Ureter (tissue), 1 donor: ENCODE measurements at regions not wholly inside any gene's neighbourhood (a gene's known extent, or its start where the extent isn't known, plus 50 kb on each side); places are given as distances from the start of the nearest gene placed in this dataset.
A peak's percentile ranks its signal among the peaks of the same experiment; 100 is the strongest.
"Not testable (repeated sequence)": the region's sequence is repeated elsewhere in the genome, so short reads cannot be mapped to it uniquely, and the experiment has no call there.

Source experiments
- DNase-seq: peaks from one replicate; pipeline ENCODE4 v3.0.0-alpha.2; 2020; ENCODE audit warnings: low spot score
- donor health status: DM: yes; HTN: yes; CAD: no.

- no peak for DNase-seq
Measured at GRCh38 chr4:79217025-79217424, 108.8 kb downstream of the NAA11 start.

GRCh38 chr4:79213702-79214101 lies 112.2 kb downstream of the NAA11 start:
- DNase-seq, result no peak

- DNase-seq, result no peak
Measured at GRCh38 chr4:79213010-79213409, 112.9 kb downstream of the NAA11 start.

GRCh38 chr4:79212311-79212710 lies 113.5 kb downstream of the NAA11 start:
- DNase-seq, result no peak

- DNase-seq, result no peak
Measured at GRCh38 chr4:79211490-79211889, 114.4 kb downstream of the NAA11 start.

- no peak for DNase-seq
Measured at GRCh38 chr4:79210636-79211049, 115.2 kb downstream of the NAA11 start.

GRCh38 chr4:79209822-79210635 lies 115.8 kb downstream of the NAA11 start:
- DNase-seq, result peak; percentile 74

GRCh38 chr4:79209081-79209480 lies 116.8 kb downstream of the NAA11 start:
- DNase-seq, result no peak

GRCh38 chr4:79207281-79207680 lies 118.6 kb downstream of the NAA11 start:
- DNase-seq, result no peak

GRCh38 chr4:79206660-79207059 lies 119.2 kb downstream of the NAA11 start:
- DNase-seq, result no peak

GRCh38 chr4:79205121-79205520 lies 120.7 kb downstream of the NAA11 start:
- DNase-seq, result no peak

GRCh38 chr4:79201971-79202370 lies 123.9 kb downstream of the NAA11 start:
- DNase-seq, result no peak

- DNase-seq, result no peak
Measured at GRCh38 chr4:79199743-79200142, 126.1 kb downstream of the NAA11 start.

GRCh38 chr4:79198951-79199587 lies 126.8 kb downstream of the NAA11 start:
- DNase-seq, result no peak

- DNase-seq, result no peak
Measured at GRCh38 chr4:79197275-79198009, 128.4 kb downstream of the NAA11 start.

- not testable (repeated sequence) for DNase-seq
Measured at GRCh38 chr4:79191292-79191691, 134.6 kb downstream of the NAA11 start.

GRCh38 chr4:79185526-79186045 lies 140.3 kb downstream of the NAA11 start:
- DNase-seq, result no peak

GRCh38 chr4:79184476-79184875 lies 141.4 kb downstream of the NAA11 start:
- DNase-seq, result no peak

- no peak for DNase-seq
Measured at GRCh38 chr4:79182209-79182608, 143.7 kb downstream of the NAA11 start.

- no peak for DNase-seq
Measured at GRCh38 chr4:79181190-79181589, 144.7 kb downstream of the NAA11 start.

- peak; percentile 61 for DNase-seq
Measured at GRCh38 chr4:79178760-79179159, 147.1 kb downstream of the NAA11 start.

- DNase-seq, result no peak
Measured at GRCh38 chr4:79177388-79177787, 148.5 kb downstream of the NAA11 start.
